VCaP (cell line): ENCODE measurements at regions not wholly inside any gene's neighbourhood (a gene's known extent, or its start where the extent isn't known, plus 50 kb on each side); places are given as distances from the start of the nearest gene placed in this dataset.
"Not testable (repeated sequence)": the region's sequence is repeated elsewhere in the genome, so short reads cannot be mapped to it uniquely, and the experiment has no call there.

ENCODE experiments used
- H3K27ac ChIP-seq: fragments of 450-650 bp; 2 replicates; pipeline ENCODE4 v1.5.1; 2017
- CTCF ChIP-seq: fragments of 450-650 bp; conservative IDR thresholded peaks from 2 replicates; pipeline ENCODE4 v1.5.1; 2017; ENCODE audit warnings: mild to moderate bottlenecking, moderate library complexity

GRCh38 chr14:28196878-28197277, 569.7 kb upstream of the FOXG1 start:
- TF ChIP-seq CTCF: no peak
- H3K27ac ChIP-seq: no peak overlapping the region

GRCh38 chr14:28220391-28220790, 546.2 kb upstream of the FOXG1 start:
- no peak for TF ChIP-seq CTCF

GRCh38 chr14:28240909-28241308, 525.7 kb upstream of the FOXG1 start:
- H3K27ac ChIP-seq: no peak overlapping the region
- TF ChIP-seq CTCF: no peak

More at GRCh38 chr14:28220391-28220790, 546.2 kb upstream of the FOXG1 start:
- H3K27ac ChIP-seq: no peak overlapping the region

- TF ChIP-seq CTCF: no peak
- no peak overlapping the region for H3K27ac ChIP-seq
Observed at GRCh38 chr14:28242895-28243294, 523.7 kb upstream of the FOXG1 start.

GRCh38 chr14:28243600-28243999, 523.0 kb upstream of the FOXG1 start:
- no peak for TF ChIP-seq CTCF
- H3K27ac ChIP-seq: no peak overlapping the region

- H3K27ac ChIP-seq: no peak overlapping the region
- no peak for TF ChIP-seq CTCF
Observed at GRCh38 chr14:28245216-28245615, 521.4 kb upstream of the FOXG1 start.

GRCh38 chr14:28247491-28247890, 519.1 kb upstream of the FOXG1 start:
- no peak overlapping the region for H3K27ac ChIP-seq
- TF ChIP-seq CTCF: no peak

- not testable (repeated sequence) for H3K27ac ChIP-seq
Observed at GRCh38 chr14:28252124-28252523, 514.5 kb upstream of the FOXG1 start.
